Fibroblast of pulmonary artery (primary cell): ENCODE measurements at regions not wholly inside any gene's neighbourhood (a gene's known extent, or its start where the extent isn't known, plus 50 kb on each side); places are given as distances from the start of the nearest gene placed in this dataset.

Experiments
- DNase-seq: peaks from one replicate; pipeline ENCODE4 v3.0.0-alpha.2; 2010; ENCODE audit warnings: low read depth
- H3K4me3 ChIP-seq: replicated peaks from 2 replicates; pipeline ENCODE4 v1.5.1; 2011; ENCODE audit warnings: low read depth, mild to moderate bottlenecking, control low read depth, low read length, moderate library complexity
- TF ChIP-seq, protein P1 (sequence below): IDR thresholded peaks from 2 replicates; pipeline ENCODE4 v1.5.1; 2011; ENCODE audit warnings: mild to moderate bottlenecking, control low read depth, low read length, inconsistent platforms; ENCODE audit errors: missing control alignments

- no peak overlapping the region for H3K4me3 ChIP-seq
- no peak for DNase-seq
- TF ChIP-seq, protein P1, sequence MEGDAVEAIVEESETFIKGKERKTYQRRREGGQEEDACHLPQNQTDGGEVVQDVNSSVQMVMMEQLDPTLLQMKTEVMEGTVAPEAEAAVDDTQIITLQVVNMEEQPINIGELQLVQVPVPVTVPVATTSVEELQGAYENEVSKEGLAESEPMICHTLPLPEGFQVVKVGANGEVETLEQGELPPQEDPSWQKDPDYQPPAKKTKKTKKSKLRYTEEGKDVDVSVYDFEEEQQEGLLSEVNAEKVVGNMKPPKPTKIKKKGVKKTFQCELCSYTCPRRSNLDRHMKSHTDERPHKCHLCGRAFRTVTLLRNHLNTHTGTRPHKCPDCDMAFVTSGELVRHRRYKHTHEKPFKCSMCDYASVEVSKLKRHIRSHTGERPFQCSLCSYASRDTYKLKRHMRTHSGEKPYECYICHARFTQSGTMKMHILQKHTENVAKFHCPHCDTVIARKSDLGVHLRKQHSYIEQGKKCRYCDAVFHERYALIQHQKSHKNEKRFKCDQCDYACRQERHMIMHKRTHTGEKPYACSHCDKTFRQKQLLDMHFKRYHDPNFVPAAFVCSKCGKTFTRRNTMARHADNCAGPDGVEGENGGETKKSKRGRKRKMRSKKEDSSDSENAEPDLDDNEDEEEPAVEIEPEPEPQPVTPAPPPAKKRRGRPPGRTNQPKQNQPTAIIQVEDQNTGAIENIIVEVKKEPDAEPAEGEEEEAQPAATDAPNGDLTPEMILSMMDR = no peak
These were observed 192.7 kb downstream of the ZIC4 start for GRCh38 chr3:147213633-147214032.

GRCh38 chr3:147210676-147211075, 195.7 kb downstream of the ZIC4 start:
- DNase-seq = no peak
- TF ChIP-seq, protein P1 = no peak
- no peak overlapping the region for H3K4me3 ChIP-seq

DNA sequence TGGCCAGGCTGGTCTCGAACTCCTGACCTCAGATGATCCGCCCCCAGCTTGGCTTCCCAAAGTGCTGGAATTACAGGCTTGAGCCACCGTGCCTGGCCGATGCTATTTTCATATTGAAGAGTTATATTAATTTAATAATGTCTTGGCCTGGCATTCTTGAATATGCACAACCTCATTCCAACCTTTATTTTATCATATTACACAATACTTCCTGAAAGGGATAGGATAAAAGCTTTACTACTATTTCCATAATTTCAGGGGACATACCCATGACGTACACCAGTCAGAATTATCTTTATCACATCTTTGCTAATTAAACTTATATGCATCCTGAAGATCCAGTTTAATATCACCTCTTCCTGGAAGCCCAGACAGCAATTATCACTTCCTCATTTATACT, 205.3 kb downstream of the ZIC4 start:
- TF ChIP-seq, protein P1 = no peak
- no peak for DNase-seq
- H3K4me3 ChIP-seq = no peak overlapping the region

DNA sequence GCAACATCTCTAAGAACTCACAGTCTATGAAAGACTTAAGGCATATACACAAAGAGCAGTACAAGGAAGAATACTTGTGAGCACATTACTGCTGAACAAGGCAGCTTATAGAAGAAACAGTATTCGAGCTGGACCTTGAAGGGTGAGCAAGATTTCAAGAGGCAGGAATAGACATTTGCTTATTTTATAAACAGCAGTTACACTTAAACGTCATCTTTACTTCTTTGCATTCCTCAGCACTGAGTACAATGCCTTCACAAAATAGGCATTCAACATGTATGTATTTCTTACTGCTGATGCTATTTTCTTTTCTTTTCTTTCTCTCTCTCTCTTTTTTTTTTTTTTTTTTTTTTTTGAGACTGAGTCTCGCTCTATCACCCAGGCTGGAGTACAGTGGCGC, 205.8 kb downstream of the ZIC4 start:
- H3K4me3 ChIP-seq = no peak overlapping the region
- TF ChIP-seq, protein P1 = no peak
- peak; percentile 3 for DNase-seq

DNA sequence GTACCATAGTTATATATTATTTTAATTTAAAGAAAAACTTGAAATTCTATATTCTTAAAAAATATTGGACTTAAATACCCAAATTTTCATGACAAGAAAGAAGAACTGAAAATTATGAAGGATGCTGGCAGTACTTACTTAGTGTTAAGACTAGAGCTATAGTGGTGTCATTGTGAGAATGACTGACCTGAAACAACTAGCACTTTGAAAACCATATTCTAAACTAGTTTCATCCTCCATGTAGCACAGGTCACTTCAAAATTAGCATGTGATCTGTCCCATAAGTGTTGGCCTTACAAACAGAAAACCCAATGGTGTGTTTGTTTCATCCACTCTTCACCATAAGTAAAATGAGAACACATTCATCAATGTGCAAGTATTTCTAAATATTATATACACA, 208.6 kb downstream of the ZIC4 start:
- H3K4me3 ChIP-seq = no peak overlapping the region
- DNase-seq = no peak
- TF ChIP-seq, protein P1 = no peak

DNA sequence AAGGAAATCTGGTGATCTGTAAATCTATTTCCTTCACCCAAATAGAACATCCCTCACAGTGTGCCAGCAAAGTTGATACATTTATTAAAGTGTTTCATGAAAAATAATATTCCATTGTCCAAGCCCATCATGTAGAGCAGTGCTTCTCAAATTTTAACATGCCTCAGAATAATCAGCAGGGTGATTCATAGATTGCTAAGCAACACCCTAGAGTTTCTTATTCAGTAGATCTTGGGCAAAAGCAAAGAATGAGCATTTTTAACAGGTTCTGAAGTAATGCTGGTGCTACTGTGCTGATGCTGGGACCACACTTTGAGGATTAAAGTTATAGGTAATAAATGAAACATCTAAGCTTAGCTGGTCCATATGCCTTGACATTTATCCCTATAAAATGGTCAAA, 210.5 kb downstream of the ZIC4 start:
- H3K4me3 ChIP-seq = no peak overlapping the region
- TF ChIP-seq, protein P1 = no peak
- no peak for DNase-seq

GRCh38 chr3:147191795-147192385, 214.5 kb downstream of the ZIC4 start:
- TF ChIP-seq, protein P1 = peak; percentile 81
- H3K4me3 ChIP-seq = no peak overlapping the region
- DNase-seq = peak; percentile 83
